ENCODE measurements at regions not wholly inside any gene's neighbourhood (a gene's known extent, or its start where the extent isn't known, plus 50 kb on each side); places are given as distances from the start of the nearest gene placed in this dataset.

DNA sequence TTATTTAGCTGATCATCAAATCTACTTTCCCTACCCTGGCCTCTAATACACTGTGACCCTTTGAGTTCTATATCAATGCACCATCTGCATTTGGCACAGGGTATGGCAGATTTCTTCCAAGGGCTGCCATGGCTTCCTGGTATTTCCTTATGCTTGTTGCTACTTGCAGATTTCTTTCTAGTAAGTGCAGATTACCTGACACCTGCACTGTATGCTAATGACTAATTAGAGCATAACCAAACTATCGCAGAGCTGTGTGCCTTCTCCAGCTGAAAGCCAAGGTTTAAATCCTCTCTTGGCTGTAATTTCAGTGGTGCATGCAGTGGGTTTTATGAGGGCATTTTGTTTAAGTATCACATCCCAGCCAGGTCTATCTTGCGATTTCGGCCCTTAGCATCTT, 293.7 kb downstream of the KIF4B start:
- H3K4me1 ChIP-seq (ENCODE audit: control insufficient read depth, insufficient read depth, low read length) = no peaks in the 10 kb centered on the region
- no peaks in the 10 kb centered on the region for H3K79me1 ChIP-seq (ENCODE audit: low read depth in 1 of 2, low read length in 2 of 2)
- no peaks in the 10 kb centered on the region for H4K20me1 ChIP-seq (ENCODE audit: insufficient read depth, low read length)
- BruUV-seq (replicated peaks) = no TSS peak
- H2AFZ ChIP-seq (replicated peaks; ENCODE audit: low read length, poor library complexity) = no peak overlapping the region
- H3K18ac ChIP-seq (ENCODE audit: low read depth, low read length) = no peak overlapping the region
- H2BK5ac ChIP-seq (ENCODE audit: low read depth, low read length, poor library complexity, severe bottlenecking) = no peak overlapping the region
- H3K4me2 ChIP-seq (ENCODE audit: low read depth, low read length) = no peak overlapping the region
- no peak for TF ChIP-seq CHD1 (IDR thresholded peaks at IDR 0.05; ENCODE audit: low read depth, low read length)
- TF ChIP-seq, protein P1, sequence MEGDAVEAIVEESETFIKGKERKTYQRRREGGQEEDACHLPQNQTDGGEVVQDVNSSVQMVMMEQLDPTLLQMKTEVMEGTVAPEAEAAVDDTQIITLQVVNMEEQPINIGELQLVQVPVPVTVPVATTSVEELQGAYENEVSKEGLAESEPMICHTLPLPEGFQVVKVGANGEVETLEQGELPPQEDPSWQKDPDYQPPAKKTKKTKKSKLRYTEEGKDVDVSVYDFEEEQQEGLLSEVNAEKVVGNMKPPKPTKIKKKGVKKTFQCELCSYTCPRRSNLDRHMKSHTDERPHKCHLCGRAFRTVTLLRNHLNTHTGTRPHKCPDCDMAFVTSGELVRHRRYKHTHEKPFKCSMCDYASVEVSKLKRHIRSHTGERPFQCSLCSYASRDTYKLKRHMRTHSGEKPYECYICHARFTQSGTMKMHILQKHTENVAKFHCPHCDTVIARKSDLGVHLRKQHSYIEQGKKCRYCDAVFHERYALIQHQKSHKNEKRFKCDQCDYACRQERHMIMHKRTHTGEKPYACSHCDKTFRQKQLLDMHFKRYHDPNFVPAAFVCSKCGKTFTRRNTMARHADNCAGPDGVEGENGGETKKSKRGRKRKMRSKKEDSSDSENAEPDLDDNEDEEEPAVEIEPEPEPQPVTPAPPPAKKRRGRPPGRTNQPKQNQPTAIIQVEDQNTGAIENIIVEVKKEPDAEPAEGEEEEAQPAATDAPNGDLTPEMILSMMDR (conservative IDR thresholded peaks at IDR 0.05; ENCODE audit: low read depth, low read length) = no peak
- no peak for TF ChIP-seq NFE2L2 (IDR thresholded peaks at IDR 0.05; ENCODE audit: low read depth, low read length)
- TF ChIP-seq, protein P2, sequence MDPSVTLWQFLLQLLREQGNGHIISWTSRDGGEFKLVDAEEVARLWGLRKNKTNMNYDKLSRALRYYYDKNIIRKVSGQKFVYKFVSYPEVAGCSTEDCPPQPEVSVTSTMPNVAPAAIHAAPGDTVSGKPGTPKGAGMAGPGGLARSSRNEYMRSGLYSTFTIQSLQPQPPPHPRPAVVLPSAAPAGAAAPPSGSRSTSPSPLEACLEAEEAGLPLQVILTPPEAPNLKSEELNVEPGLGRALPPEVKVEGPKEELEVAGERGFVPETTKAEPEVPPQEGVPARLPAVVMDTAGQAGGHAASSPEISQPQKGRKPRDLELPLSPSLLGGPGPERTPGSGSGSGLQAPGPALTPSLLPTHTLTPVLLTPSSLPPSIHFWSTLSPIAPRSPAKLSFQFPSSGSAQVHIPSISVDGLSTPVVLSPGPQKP (IDR thresholded peaks at IDR 0.05; ENCODE audit: borderline replicate concordance, low read depth, low read length) = no peak
- TF ChIP-seq BHLHE40 (IDR thresholded peaks at IDR 0.05; ENCODE audit: low read depth, low read length) = no peak
- no peak for TF ChIP-seq MAFK (IDR thresholded peaks at IDR 0.05; ENCODE audit: low read depth, low read length)
- TF ChIP-seq MXI1 (IDR thresholded peaks at IDR 0.05; ENCODE audit: borderline replicate concordance, low read depth, low read length) = no peak
- TF ChIP-seq, protein P3, sequence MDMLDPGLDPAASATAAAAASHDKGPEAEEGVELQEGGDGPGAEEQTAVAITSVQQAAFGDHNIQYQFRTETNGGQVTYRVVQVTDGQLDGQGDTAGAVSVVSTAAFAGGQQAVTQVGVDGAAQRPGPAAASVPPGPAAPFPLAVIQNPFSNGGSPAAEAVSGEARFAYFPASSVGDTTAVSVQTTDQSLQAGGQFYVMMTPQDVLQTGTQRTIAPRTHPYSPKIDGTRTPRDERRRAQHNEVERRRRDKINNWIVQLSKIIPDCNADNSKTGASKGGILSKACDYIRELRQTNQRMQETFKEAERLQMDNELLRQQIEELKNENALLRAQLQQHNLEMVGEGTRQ (IDR thresholded peaks at IDR 0.05; ENCODE audit: low read depth, low read length) = no peak
- TF ChIP-seq MAZ (IDR thresholded peaks at IDR 0.05; ENCODE audit: borderline replicate concordance, low read depth, low read length) = no peak
- no peak for TF ChIP-seq RCOR1 (IDR thresholded peaks at IDR 0.05; ENCODE audit: insufficient replicate concordance, low read length)
- TF ChIP-seq CEBPB (IDR thresholded peaks at IDR 0.05; ENCODE audit: low read depth, low read length) = no peak
- TF ChIP-seq POLR2A (IDR thresholded peaks at IDR 0.05; ENCODE audit: low read depth, low read length) = no peak
- TF ChIP-seq FOS (IDR thresholded peaks at IDR 0.05; ENCODE audit: low read depth, low read length) = no peak
- no peak for TF ChIP-seq RAD21 (IDR thresholded peaks at IDR 0.05; ENCODE audit: low read length)
- TF ChIP-seq SMC3 (IDR thresholded peaks at IDR 0.05; ENCODE audit: low read depth, low read length) = no peak
- no peak for TF ChIP-seq RFX5 (IDR thresholded peaks at IDR 0.05; ENCODE audit: low read depth, low read length)
- dilution Hi-C loops (cut with HindIII; ENCODE audit: low sequenced_read_pairs, unreplicated experiment) (no loop called here), in situ Hi-C loops (cut with MboI; ENCODE audit: low sequenced_read_pairs) (no loop called here), intact Hi-C loops (cut with micrococcal nuclease) (no loop called here)
- H3K27me3 ChIP-seq (ENCODE audit: control insufficient read depth, insufficient read depth, low read length) = no peaks in the 10 kb centered on the region
- no peak overlapping the region for H3K14ac ChIP-seq (replicated peaks; ENCODE audit: low read depth, low read length)
- no peak overlapping the region for H4K91ac ChIP-seq (ENCODE audit: insufficient read depth, low read depth, low read length)
- no peak overlapping the region for H3K23ac ChIP-seq (ENCODE audit: low read depth, low read length)
- no peak overlapping the region for H2BK120ac ChIP-seq (ENCODE audit: low read depth, low read length)
- no peak overlapping the region for H3K9ac ChIP-seq (ENCODE audit: low read depth, low read length)
- no peak overlapping the region for H2BK20ac ChIP-seq (ENCODE audit: low read depth, low read length)
- H3K9me3 ChIP-seq (ENCODE audit: control insufficient read depth, insufficient read depth, low read length) = peaks cover 35% of the 10 kb centered on the region
- H3K27ac ChIP-seq (ENCODE audit: insufficient read depth, low read length) = no peak overlapping the region
- H3K36me3 ChIP-seq (ENCODE audit: control insufficient read depth, insufficient read depth, low read length) = no peaks in the 10 kb centered on the region
- H2BK15ac ChIP-seq (ENCODE audit: low read depth, low read length) = no peak overlapping the region
- no peak overlapping the region for H3K4ac ChIP-seq (ENCODE audit: low read depth, low read length)
- H4K8ac ChIP-seq (ENCODE audit: low read depth in 2 of 2, low read length in 2 of 2) = no peak overlapping the region
- CTCF ChIA-PET = no interaction called here
- no peak for ATAC-seq (ENCODE audit: low read depth)
- H3K9me1 ChIP-seq (ENCODE audit: insufficient read depth, low read length) = no peaks in the 10 kb centered on the region
- H4K5ac ChIP-seq (ENCODE audit: low read depth, low read length) = no peak overlapping the region
- H3K56ac ChIP-seq (ENCODE audit: extremely low read depth, insufficient read depth, low read length) = no peak overlapping the region
- H2AK9ac ChIP-seq (replicated peaks; ENCODE audit: low read depth, low read length, poor library complexity) = no peak overlapping the region
- POLR2A ChIA-PET (ENCODE audit: unreplicated experiment) = no interaction called here
- no peak for DNase-seq
- no CpG with 5 or more reads among the region's 3 CpGs for WGBS, 2 experiments (ENCODE audit: extremely low coverage in 2 of 2, insufficient read length in 1 of 2)
- no peak overlapping the region for H3K4me3 ChIP-seq (ENCODE audit: insufficient read depth, low read depth, low read length)
- no peak overlapping the region for H2AK5ac ChIP-seq (ENCODE audit: low read depth, low read length)
